Caco-2 (cell line): ENCODE measurements at regions not wholly inside any gene's neighbourhood (a gene's known extent, or its start where the extent isn't known, plus 50 kb on each side); places are given as distances from the start of the nearest gene placed in this dataset.

ENCODE experiments used
- BruUV-seq: library from RNA; stranded (reverse); fragments of 400-500 nt; replicated peaks from 2 replicates; lab custom pipeline; 2021; lab: Mats Ljungman, UMichigan
- CTCF ChIA-PET: fragments of 300-600 bp; sonication (Branson Sonifier 250); formaldehyde crosslinking; loops from one replicate; lab custom pipeline; 2022; ENCODE audit warnings: antibody characterized with exemption; lab: Charles Lee
- POLR2A ChIA-PET: fragments of 300-600 bp; sonication (Branson Sonifier 250); formaldehyde crosslinking; loops from one replicate; lab custom pipeline; 2022; ENCODE audit warnings: antibody characterized with exemption; lab: Charles Lee
- DNase-seq, 2 experiments: peaks; one replicate each; pipeline versions ENCODE4 v3.0.0 to v3.0.0-alpha.2; 2020 to 2022
- H3K27me3 ChIP-seq: replicated peaks from 2 replicates; pipeline ENCODE4 v1.6.0; 2011; ENCODE audit warnings: low read length; ENCODE audit not compliant: control insufficient read depth, insufficient read depth
- H3K36me3 ChIP-seq: 2 replicates; pipeline ENCODE4 v1.5.1; 2011; ENCODE audit warnings: low read length; ENCODE audit not compliant: control insufficient read depth, insufficient read depth
- H3K4me1 ChIP-seq: fragments of 250-450 bp; sonication (Bioruptor Pico); 2 replicates; pipeline ENCODE4 v1.5.1; 2020; ENCODE audit warnings: mild to moderate bottlenecking
- H3K4me3 ChIP-seq: 2 replicates; pipeline ENCODE4 v1.5.1; 2011; ENCODE audit warnings: low read depth, mild to moderate bottlenecking, control low read depth, low read length
- H3K9me3 ChIP-seq: fragments of 250-450 bp; sonication (Bioruptor Pico); 2 replicates; pipeline ENCODE4 v1.5.1; 2020; ENCODE audit warnings: mild to moderate bottlenecking, moderate library complexity
- H3K27ac Mint-ChIP-seq: one replicate; pipeline ENCODE4 v1.8.0; 2022; ENCODE audit warnings: mixed read lengths; ENCODE audit not compliant: unreplicated experiment
- H3K27me3 Mint-ChIP-seq: one replicate; pipeline ENCODE4 v1.8.0; 2022; ENCODE audit warnings: mixed read lengths; ENCODE audit not compliant: insufficient read depth, unreplicated experiment
- H3K36me3 Mint-ChIP-seq: one replicate; pipeline ENCODE4 v1.8.0; 2022; ENCODE audit warnings: mild to moderate bottlenecking, mixed read lengths; ENCODE audit not compliant: insufficient read depth, unreplicated experiment
- H3K4me1 Mint-ChIP-seq: one replicate; pipeline ENCODE4 v1.8.0; 2022; ENCODE audit warnings: low read depth, mixed read lengths; ENCODE audit not compliant: unreplicated experiment
- H3K4me3 Mint-ChIP-seq: one replicate; pipeline ENCODE4 v1.8.0; 2022; ENCODE audit warnings: mild to moderate bottlenecking, moderate library complexity, mixed read lengths; ENCODE audit not compliant: unreplicated experiment
- H3K9me3 Mint-ChIP-seq: one replicate; pipeline ENCODE4 v1.8.0; 2022; ENCODE audit warnings: mixed read lengths; ENCODE audit not compliant: unreplicated experiment
- intact Hi-C: fragments of 100-400 bp; cut with micrococcal nuclease; formaldehyde crosslinking; loops from one replicate; pipeline ENCODE4 v1.10.0; 2022; ENCODE audit not compliant: unreplicated experiment
- TF ChIP-seq, protein P1 (sequence below), 2 experiments: fragments of 200-600 bp in 1 of 2; IDR thresholded peaks; 1 replicate in 1 of 2; 2 replicates in 1 of 2; pipeline versions ENCODE4 v1.5.1 to v1.8.0; 2011 to 2022; ENCODE audit warnings: antibody characterized with exemption in 1 of 2, control low read depth in 1 of 2, inconsistent platforms in 1 of 2, low read depth in 1 of 2, low read length in 1 of 2, mild to moderate bottlenecking in 1 of 2, moderate library complexity in 1 of 2; ENCODE audit not compliant: insufficient read depth in 1 of 2, severe bottlenecking in 1 of 2, unreplicated experiment in 1 of 2

DNA sequence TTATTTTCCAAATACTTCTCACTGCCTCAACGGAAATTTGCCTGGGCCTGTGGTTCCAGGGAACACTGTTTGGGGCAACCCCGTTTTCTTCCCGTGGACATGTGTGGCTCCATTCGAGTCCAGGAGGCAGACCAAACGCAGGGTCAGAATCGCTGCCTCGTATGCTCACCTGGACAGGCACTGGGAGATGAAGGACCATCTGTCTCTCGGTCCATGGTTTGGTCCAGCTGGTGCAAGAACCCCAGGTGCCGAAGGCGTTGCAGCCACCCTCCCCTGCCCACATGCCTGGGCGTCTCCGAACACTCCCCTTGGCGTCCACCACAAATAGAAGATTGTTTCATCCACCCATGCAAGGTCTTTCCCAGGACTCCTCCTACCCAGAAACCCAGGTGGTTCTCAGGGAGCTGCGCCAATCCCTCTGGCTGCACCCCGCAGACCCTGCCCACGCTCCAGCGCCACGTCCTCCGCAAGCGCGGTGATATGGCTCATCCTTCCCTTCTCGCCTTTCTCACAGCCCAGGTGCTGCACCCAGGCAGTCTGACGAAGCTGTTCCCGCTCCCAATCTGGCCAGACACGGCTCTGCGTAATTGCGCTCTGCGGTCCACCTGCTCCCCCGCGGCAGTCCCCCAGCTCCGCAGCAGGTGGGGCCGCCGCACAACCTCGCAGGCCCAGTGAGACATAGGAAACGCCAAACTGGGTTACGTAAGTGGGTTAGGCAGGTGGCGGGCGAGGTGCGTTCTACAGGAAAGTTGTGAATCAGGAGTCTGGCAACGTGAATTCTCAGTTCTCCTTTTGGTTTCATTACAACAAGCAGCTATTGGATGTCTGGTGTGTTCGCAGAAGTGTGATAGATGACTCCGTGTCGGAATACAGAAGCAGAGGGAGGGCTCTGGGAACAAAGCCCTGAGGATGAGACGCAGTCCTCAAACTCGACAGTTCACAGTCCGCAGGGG is 146.2 kb upstream of the ECI2 start:
- Mint-ChIP-seq H3K27me3 (peaks cover 14% of the 10 kb centered on the region), H3K27ac (no peak overlapping the region), H3K9me3 (no peaks in the 10 kb centered on the region), H3K4me3 (peak overlapping the region; percentile 67), H3K36me3 (no peaks in the 10 kb centered on the region), H3K4me1 (no peaks in the 10 kb centered on the region)
- H3K27me3 ChIP-seq = peaks cover 3% of the 10 kb centered on the region
- POLR2A ChIA-PET = no interaction called here
- intact Hi-C loops = loop anchor here (5.0 kb wide), 2 partner anchors 656 to 676 kb away; no protein-coding TSS in a partner anchor
- H3K36me3 ChIP-seq = no peaks in the 10 kb centered on the region
- no peaks in the 10 kb centered on the region for H3K4me1 ChIP-seq
- H3K9me3 ChIP-seq = no peaks in the 10 kb centered on the region; the same call in 1 of the 2 replicates
- CTCF ChIA-PET = no interaction called here
- no TSS peak for BruUV-seq
- TF ChIP-seq, protein P1, sequence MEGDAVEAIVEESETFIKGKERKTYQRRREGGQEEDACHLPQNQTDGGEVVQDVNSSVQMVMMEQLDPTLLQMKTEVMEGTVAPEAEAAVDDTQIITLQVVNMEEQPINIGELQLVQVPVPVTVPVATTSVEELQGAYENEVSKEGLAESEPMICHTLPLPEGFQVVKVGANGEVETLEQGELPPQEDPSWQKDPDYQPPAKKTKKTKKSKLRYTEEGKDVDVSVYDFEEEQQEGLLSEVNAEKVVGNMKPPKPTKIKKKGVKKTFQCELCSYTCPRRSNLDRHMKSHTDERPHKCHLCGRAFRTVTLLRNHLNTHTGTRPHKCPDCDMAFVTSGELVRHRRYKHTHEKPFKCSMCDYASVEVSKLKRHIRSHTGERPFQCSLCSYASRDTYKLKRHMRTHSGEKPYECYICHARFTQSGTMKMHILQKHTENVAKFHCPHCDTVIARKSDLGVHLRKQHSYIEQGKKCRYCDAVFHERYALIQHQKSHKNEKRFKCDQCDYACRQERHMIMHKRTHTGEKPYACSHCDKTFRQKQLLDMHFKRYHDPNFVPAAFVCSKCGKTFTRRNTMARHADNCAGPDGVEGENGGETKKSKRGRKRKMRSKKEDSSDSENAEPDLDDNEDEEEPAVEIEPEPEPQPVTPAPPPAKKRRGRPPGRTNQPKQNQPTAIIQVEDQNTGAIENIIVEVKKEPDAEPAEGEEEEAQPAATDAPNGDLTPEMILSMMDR (IDR thresholded peaks at IDR 0.05; ENCODE audit: insufficient read depth in 1 of 2, low read depth in 1 of 2, low read length in 1 of 2, severe bottlenecking in 1 of 2, unreplicated experiment in 1 of 2) = peak; percentile 47 to 76
- H3K4me3 ChIP-seq = peak overlapping the region; percentile 10
- peak; percentile 61 to 66 for DNase-seq

DNA sequence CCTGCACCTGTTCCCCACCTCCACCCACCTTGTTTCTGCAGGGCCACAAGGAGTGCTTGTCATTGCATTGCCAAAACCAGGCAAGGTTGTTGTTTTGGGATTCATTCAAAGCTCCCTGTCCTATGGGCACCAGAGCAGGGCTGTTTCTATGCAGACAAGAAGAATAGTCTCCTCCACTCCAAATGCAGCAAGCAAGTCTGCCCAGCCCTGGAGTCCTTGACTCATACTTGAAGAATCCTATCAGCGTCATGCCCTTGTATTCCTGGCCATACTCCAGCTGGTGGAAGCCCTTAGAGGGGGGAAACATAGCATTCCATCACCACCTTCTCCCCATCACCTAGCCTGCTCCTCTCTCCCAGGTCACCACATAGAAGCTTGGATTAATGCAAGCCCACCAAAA is 145.3 kb upstream of the ECI2 start:
- no peaks in the 10 kb centered on the region for H3K4me1 ChIP-seq
- DNase-seq = no peak
- H3K27me3 ChIP-seq = peaks cover 3% of the 10 kb centered on the region

DNA sequence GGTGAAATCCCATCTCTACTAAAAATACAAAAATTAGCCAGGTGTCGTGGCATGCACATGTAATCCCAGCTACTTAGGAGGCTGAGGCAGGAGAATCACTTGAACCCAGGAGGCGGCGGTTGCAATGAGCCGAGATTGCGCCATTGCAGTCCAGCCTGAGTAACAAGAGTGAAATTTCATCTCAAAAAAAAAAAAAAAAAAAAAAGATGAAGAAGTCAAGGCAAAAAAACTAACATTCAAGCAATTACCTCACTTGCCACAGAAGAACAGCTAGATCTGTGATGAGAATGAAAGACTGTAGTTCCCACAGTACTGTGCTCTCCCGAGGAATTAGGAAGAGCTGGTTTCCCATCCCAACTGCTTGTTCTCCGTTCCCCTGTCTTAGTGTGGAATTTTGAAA is 144.7 kb upstream of the ECI2 start:
- ChIA-PET POLR2A (no interaction called here), CTCF (interaction anchor here (0.6 kb wide), 2 partner anchors 115 to 723 kb away, joined by 3 to 4 read pairs; no protein-coding TSS in a partner anchor)
- Histone ChIP-seq H3K4me1 (no peaks in the 10 kb centered on the region), H3K9me3 (no peaks in the 10 kb centered on the region; the same call in 1 of the 2 replicates), H3K27me3 (peaks cover 3% of the 10 kb centered on the region), H3K4me3 (no peak overlapping the region), H3K36me3 (no peaks in the 10 kb centered on the region)
- Mint-ChIP-seq H3K27ac (no peak overlapping the region), H3K4me1 (no peaks in the 10 kb centered on the region), H3K9me3 (no peaks in the 10 kb centered on the region), H3K4me3 (no peak overlapping the region), H3K27me3 (peaks cover 9% of the 10 kb centered on the region), H3K36me3 (no peaks in the 10 kb centered on the region)
- intact Hi-C loops = loop anchor here (5.0 kb wide), 2 partner anchors 657 to 677 kb away; no protein-coding TSS in a partner anchor
- TF ChIP-seq, protein P1 (IDR thresholded peaks at IDR 0.05; ENCODE audit: insufficient read depth in 1 of 2, low read depth in 1 of 2, low read length in 1 of 2, severe bottlenecking in 1 of 2, unreplicated experiment in 1 of 2) = no peak
- no peak for DNase-seq
- BruUV-seq = no TSS peak

More for the DNA sequence above, 145.3 kb upstream of the ECI2 start:
- H3K27me3 Mint-ChIP-seq = peaks cover 9% of the 10 kb centered on the region
- no peak overlapping the region for H3K27ac Mint-ChIP-seq
- TF ChIP-seq, protein P1 (IDR thresholded peaks at IDR 0.05; ENCODE audit: insufficient read depth in 1 of 2, low read depth in 1 of 2, low read length in 1 of 2, severe bottlenecking in 1 of 2, unreplicated experiment in 1 of 2) = no peak
- no peaks in the 10 kb centered on the region for H3K36me3 Mint-ChIP-seq
- H3K9me3 Mint-ChIP-seq = no peaks in the 10 kb centered on the region
- POLR2A ChIA-PET = no interaction called here
- Histone ChIP-seq H3K9me3 (no peaks in the 10 kb centered on the region; the same call in 1 of the 2 replicates), H3K36me3 (no peaks in the 10 kb centered on the region), H3K4me3 (no peak overlapping the region)
- CTCF ChIA-PET = interaction anchor here (0.6 kb wide), 1 partner anchor 114 kb away, joined by 3 read pairs; no protein-coding TSS in a partner anchor
- no TSS peak for BruUV-seq
- no peaks in the 10 kb centered on the region for H3K4me1 Mint-ChIP-seq
- intact Hi-C loops = loop anchor here (5.0 kb wide), 2 partner anchors 657 to 677 kb away; no protein-coding TSS in a partner anchor
- no peak overlapping the region for H3K4me3 Mint-ChIP-seq
